HUES64 (cell line): ENCODE measurements at regions not wholly inside any gene's neighbourhood (a gene's known extent, or its start where the extent isn't known, plus 50 kb on each side); places are given as distances from the start of the nearest gene placed in this dataset.

Experiments used
- H3K27ac ChIP-seq: 2 replicates; pipeline ENCODE4 v1.7.0; 2013; ENCODE audit warnings: low read depth, low read length, inconsistent platforms
- H3K27me3 ChIP-seq: 2 replicates; pipeline ENCODE4 v1.6.1; 2013; ENCODE audit warnings: mild to moderate bottlenecking, low read length; ENCODE audit not compliant: insufficient read depth
- H3K36me3 ChIP-seq: 2 replicates; pipeline ENCODE4 v1.6.1; 2013; ENCODE audit warnings: mild to moderate bottlenecking, low read length; ENCODE audit not compliant: insufficient read depth
- H3K4me1 ChIP-seq: 2 replicates; pipeline ENCODE4 v1.6.1; 2013; ENCODE audit warnings: mild to moderate bottlenecking, low read length, moderate library complexity; ENCODE audit not compliant: insufficient read depth
- H3K4me3 ChIP-seq: 2 replicates; pipeline ENCODE4 v1.5.1; 2013; ENCODE audit warnings: mild to moderate bottlenecking, low read length, moderate library complexity
- H3K9ac ChIP-seq: 2 replicates; pipeline ENCODE4 v1.6.1; 2013; ENCODE audit warnings: mild to moderate bottlenecking, low read depth, low read length
- H3K9me3 ChIP-seq: 2 replicates; pipeline ENCODE4 v1.6.1; 2013; ENCODE audit warnings: low read depth, low read length; ENCODE audit not compliant: insufficient read depth
- WGBS: fragments of 150-250, 120-280 bp; methylation state at CpG from one replicate; pipeline ENCODE4 v1.1.7; 2013; ENCODE audit warnings: missing lambda C conversion rate; 5-methylcytosine and 5-hydroxymethylcytosine counted together

DNA sequence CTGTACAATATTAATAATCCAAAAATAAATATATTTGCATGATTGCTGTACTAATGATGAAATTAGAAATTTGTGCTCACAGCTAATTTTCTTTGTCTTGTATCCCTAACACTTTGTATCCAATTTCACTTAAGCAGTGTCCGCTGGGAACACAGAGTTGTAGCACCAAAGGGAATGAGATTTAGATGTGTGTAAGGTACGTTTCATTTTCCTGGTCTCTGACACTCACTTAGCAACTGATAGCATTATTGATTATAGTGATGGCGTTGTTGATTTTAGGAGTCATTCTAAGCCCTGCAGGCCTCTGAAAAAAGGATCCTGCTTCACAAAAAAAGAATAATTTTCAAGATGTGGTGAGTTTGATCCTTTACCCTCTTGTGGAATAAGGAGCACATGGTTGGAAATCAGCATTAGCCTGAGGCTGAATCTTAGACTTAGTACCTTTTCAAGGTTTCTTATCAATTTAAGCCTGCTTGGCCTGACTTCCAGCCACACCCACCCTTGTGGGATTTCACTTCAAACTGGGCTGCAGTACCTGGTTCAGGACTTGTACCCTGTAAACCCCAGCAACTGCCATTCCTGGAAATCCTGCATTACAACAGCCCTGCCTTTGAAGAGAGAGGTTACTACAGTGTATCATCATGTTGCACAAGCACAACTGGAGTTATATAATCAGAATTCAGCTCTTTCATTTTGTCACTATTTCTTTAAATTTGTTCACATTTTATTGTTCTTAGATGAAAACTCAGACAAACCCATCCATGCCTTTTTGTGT lies 116.2 kb downstream of the RND3 start:
- Histone ChIP-seq H3K36me3 (no peaks in the 10 kb centered on the region), H3K4me1 (peaks cover 4% of the 10 kb centered on the region), H3K4me3 (no peak overlapping the region), H3K27me3 (no peaks in the 10 kb centered on the region), H3K27ac (no peak overlapping the region), H3K9ac (no peak overlapping the region), H3K9me3 (peaks cover 8% of the 10 kb centered on the region; the same call in 1 of the 2 replicates)
- WGBS = 100% methylated on average over 2 of the region's 3 CpGs

DNA sequence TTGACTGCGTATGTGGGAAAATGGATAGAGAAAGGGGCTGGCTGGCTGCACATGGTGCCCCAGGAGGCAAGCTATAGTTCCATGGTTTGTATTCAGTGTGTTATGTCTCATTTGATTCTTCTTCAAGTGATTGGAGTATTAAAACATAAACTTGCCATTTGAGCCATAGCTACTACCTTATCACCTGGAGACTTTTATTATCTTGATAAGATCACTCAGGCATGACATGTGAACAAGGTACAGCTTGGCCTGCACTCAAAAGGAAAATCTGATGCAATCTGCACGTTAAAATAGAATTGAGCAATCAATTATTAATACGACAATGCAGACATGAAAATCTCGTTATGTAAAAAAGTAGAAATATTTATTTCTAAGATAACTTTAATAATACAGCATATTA lies 116.9 kb downstream of the RND3 start:
- Histone ChIP-seq H3K9ac (no peak overlapping the region), H3K27ac (no peak overlapping the region), H3K4me1 (no peaks in the 10 kb centered on the region), H3K9me3 (peaks cover 8% of the 10 kb centered on the region; the same call in 1 of the 2 replicates), H3K27me3 (no peaks in the 10 kb centered on the region), H3K36me3 (no peaks in the 10 kb centered on the region), H3K4me3 (no peak overlapping the region)
- WGBS = 96% methylated on average over 3 of the region's 4 CpGs

DNA sequence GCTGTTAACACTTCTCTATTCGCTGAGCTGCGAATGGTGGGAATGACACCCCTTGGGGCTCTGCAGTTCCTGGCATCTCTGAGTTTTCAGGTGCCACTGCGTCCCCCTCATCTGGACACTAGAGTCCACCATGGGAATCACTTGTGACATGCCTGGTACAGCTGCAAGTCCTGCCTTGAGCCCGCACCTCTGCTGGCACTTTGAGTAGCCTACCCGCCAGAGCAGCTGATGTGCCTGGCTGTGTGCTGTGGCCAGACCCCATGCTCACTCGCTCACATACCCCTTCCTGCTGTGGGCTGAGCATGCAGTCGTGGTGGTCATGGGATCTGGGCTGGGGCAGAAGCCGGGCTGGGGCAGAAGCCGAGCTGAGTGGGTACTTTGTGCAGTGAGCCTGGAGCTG lies 117.6 kb downstream of the RND3 start:
- H3K27ac ChIP-seq = no peak overlapping the region
- 95% methylated on average over 9 of the region's 9 CpGs for WGBS

DNA sequence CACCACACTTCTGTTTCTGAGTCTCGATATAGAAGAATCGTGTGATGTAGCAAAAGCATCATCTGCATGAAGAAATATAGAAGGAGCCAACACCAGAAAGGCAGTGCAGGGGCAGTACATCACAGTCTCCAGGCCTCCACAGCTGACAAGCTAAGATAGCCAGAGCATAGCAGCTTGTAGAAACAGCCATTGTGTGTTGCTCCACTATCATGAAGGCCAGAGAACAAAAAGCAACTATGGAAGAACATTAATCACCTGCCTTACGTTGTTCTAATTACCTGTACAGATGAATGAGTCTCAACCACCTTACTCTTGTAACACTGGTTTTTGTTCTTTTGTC lies 129.0 kb downstream of the RND3 start:
- Histone ChIP-seq H3K4me3 (no peak overlapping the region), H3K27ac (no peak overlapping the region), H3K9me3 (no peaks in the 10 kb centered on the region), H3K4me1 (peaks cover 5% of the 10 kb centered on the region; the same call in 1 of the 2 replicates), H3K9ac (no peak overlapping the region), H3K36me3 (no peaks in the 10 kb centered on the region), H3K27me3 (no peaks in the 10 kb centered on the region)
- 98% methylated on average over 3 of the region's 3 CpGs for WGBS

More for the DNA sequence above, 117.6 kb downstream of the RND3 start:
- no peak overlapping the region for H3K9ac ChIP-seq
- H3K9me3 ChIP-seq = peaks cover 8% of the 10 kb centered on the region; the same call in 1 of the 2 replicates
- H3K4me1 ChIP-seq = no peaks in the 10 kb centered on the region
- H3K36me3 ChIP-seq = no peaks in the 10 kb centered on the region
- no peak overlapping the region for H3K4me3 ChIP-seq
- no peaks in the 10 kb centered on the region for H3K27me3 ChIP-seq

DNA sequence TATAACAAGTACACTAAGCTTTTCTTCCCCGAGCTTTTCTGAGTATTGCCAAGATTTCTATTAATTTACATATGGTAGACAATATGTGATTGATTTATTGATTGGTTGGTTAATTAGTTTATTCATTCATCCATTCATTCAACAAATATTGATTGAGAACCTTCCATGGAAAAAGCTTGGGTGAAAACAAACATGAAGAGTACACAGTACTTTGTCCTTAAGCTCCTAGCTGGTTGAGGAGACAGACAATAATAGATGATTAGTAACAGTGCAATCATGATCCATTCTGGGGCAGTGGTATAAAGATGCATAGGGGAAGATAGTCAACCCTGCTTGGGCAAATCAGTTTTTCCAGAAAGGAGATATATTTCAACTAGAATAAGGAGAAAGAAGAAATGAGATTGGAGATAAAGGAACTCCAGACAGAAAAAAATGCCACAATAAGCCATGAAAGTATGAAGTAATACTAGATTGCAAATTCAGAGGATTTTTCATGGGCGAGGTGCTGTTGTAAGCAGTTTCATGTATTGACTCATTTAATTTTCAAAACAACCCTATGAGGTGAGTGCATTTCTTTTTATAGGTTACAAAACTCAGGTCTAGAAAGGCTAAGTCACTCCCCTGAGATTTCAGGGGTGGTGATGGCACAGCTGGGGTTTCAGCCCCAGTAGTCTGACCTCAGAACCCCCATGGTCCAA lies 129.5 kb downstream of the RND3 start:
- H3K4me1 ChIP-seq = peaks cover 5% of the 10 kb centered on the region; the same call in 1 of the 2 replicates
- no peaks in the 10 kb centered on the region for H3K27me3 ChIP-seq
- H3K36me3 ChIP-seq = no peaks in the 10 kb centered on the region
- no CpG with 5 or more reads among the region's 2 CpGs for WGBS
- H3K4me3 ChIP-seq = no peak overlapping the region
- no peak overlapping the region for H3K9ac ChIP-seq
- H3K9me3 ChIP-seq = no peaks in the 10 kb centered on the region
- H3K27ac ChIP-seq = no peak overlapping the region

DNA sequence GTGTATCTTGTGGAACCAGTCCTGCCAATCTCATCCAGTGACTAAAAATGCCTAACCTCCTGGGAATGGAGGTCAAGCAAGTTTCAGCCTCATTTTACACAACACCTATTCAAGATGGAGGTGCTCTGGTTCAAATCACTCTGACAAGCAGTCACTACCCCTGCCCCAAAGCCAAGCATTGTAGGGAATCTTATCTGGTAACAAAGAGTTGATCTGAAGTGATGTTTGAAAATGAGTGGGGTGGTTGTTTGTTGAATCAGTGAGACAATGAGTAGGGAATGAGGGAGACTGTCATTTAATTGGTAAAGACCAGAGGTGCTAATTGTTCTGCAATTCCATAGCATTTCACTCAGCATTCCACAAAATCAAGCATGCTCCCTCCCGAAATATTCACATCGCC lies 132.0 kb downstream of the RND3 start:
- no peaks in the 10 kb centered on the region for H3K9me3 ChIP-seq
- WGBS = 74% methylated on average over 2 of the region's 2 CpGs
- no peaks in the 10 kb centered on the region for H3K27me3 ChIP-seq
- H3K9ac ChIP-seq = no peak overlapping the region
- H3K4me1 ChIP-seq = peaks cover 5% of the 10 kb centered on the region; the same call in 1 of the 2 replicates
- H3K4me3 ChIP-seq = no peak overlapping the region
- H3K27ac ChIP-seq = no peak overlapping the region
- no peaks in the 10 kb centered on the region for H3K36me3 ChIP-seq

DNA sequence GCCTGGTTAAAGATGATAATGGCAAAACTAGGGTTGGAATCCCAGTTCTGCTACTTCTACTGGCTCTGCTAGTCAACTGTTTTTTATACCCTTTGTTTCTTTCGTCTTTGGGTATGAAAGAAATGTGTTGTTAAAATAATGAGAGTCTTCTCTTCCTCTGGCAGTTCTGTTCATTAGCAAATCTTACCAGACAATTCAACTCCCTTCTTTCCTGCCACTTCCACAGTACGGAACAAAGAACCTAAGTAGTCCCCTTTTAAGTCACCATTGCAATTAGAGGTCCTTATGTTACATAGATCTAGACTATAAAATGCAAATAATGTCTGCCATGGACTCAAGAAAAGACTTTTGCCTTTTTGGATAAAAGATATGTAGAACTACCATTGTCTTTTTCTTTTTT lies 134.1 kb downstream of the RND3 start:
- Histone ChIP-seq H3K4me3 (no peak overlapping the region), H3K9me3 (no peaks in the 10 kb centered on the region), H3K27ac (no peak overlapping the region), H3K4me1 (peaks cover 5% of the 10 kb centered on the region; the same call in 1 of the 2 replicates), H3K36me3 (no peaks in the 10 kb centered on the region), H3K27me3 (no peaks in the 10 kb centered on the region), H3K9ac (no peak overlapping the region)
- WGBS = 72% methylated on average over 2 of the region's 2 CpGs

DNA sequence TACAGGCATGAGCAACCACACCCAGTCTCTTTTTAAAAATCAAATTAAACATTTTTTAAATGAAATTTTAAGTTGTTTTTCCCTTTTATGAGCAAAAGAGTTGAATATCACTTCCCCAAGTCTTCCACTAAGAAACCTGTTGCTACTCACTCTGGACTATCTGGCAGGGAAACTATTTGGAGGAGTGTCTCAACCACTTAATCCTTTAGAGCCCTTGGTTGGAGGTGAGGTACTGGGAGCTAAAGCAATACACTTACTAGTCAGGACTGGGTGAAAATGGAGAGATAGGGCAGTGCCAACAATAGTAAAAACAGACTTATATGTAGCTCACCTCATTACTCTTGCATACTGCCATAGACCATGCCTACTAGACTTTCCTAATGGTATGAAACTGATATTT lies 135.5 kb downstream of the RND3 start:
- no peak overlapping the region for H3K27ac ChIP-seq
- no peaks in the 10 kb centered on the region for H3K9me3 ChIP-seq

DNA sequence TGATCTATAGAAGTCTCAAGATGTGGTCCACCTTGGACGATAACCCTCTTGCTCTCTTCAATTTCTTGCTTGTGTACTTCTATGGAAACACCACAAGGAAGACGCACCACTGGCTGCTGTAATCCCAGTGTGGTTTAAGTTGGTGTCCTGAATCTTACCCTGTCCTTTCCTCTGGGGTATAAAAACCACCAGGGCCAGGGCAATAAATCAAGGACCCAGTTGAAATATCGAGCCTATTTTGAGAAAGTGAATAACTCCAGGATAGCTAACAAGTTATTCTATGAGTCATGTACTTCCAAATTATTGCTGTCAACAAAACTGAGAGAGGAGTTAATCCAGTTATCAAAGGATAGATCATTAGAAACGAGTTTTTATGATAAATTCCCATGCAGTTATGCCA lies 137.0 kb downstream of the RND3 start:
- H3K36me3 ChIP-seq = no peaks in the 10 kb centered on the region
- H3K9ac ChIP-seq = no peak overlapping the region
- H3K4me1 ChIP-seq = peaks cover 3% of the 10 kb centered on the region; the same call in 1 of the 2 replicates
- H3K4me3 ChIP-seq = no peak overlapping the region
- H3K27me3 ChIP-seq = no peaks in the 10 kb centered on the region
- no peaks in the 10 kb centered on the region for H3K9me3 ChIP-seq
- H3K27ac ChIP-seq = no peak overlapping the region
- WGBS = 96% methylated on average over 3 of the region's 4 CpGs

More for the DNA sequence above, 135.5 kb downstream of the RND3 start:
- Histone ChIP-seq H3K36me3 (no peaks in the 10 kb centered on the region), H3K9ac (no peak overlapping the region), H3K4me3 (no peak overlapping the region), H3K4me1 (peaks cover 5% of the 10 kb centered on the region; the same call in 1 of the 2 replicates), H3K27me3 (no peaks in the 10 kb centered on the region)

DNA sequence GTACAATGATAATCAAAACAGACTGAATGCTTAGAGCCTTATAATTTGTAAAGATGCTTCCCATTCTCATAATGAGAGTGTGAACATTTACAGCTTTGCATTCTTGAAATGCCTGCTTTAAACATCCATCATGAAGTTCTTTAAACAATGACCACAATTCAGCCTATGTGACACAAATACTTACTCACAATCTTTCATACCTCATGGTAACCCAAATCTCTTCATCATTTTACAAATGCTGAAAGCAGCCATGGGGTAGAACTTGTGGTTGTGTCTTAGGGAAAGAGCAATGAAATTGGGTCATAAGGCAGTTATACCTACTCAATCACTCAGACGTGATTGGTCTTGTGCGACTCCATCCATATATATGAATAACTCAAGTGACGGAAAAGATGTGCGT lies 140.7 kb downstream of the RND3 start:
- Histone ChIP-seq H3K4me1 (no peaks in the 10 kb centered on the region), H3K36me3 (no peaks in the 10 kb centered on the region), H3K4me3 (no peak overlapping the region), H3K27me3 (no peaks in the 10 kb centered on the region), H3K9me3 (no peaks in the 10 kb centered on the region), H3K27ac (no peak overlapping the region), H3K9ac (no peak overlapping the region)
- no CpG with 5 or more reads among the region's 4 CpGs for WGBS

DNA sequence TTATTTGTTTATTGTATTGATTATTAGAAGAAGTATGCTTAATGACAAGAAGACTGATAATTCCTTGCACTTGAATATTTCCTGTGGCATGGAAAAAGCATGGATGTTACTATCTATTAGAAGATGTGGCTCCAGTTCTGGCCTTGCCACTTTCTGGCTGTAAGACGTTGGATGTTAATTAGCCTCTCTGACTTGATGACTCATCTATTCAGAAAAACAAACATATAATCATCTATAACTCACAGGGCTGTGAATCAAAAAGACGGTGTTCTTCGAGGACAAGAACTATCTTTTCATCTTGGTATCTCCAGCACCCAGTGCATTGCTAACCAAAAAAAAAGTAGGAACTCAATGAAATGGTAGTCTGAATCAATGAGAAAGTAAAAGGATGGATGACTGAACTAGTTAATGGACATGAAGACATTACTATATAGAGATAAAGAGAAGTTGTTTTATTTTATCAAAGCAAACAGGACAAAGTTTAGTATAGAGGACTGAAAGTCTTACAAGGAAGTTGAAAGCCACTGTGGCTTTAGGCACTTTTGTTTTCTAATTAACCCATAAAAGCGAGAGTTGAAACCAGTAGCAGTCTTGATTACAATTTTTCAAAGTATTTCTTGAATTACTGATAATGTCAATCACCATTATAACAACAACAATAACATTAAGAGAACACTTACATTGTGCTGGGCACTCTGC lies 145.3 kb downstream of the RND3 start:
- H3K4me3 ChIP-seq = no peak overlapping the region
- WGBS = 96% methylated on average over 4 of the region's 4 CpGs
- H3K4me1 ChIP-seq = peaks cover 7% of the 10 kb centered on the region
- no peaks in the 10 kb centered on the region for H3K27me3 ChIP-seq
- H3K27ac ChIP-seq = no peak overlapping the region
- H3K9me3 ChIP-seq = no peaks in the 10 kb centered on the region
- no peaks in the 10 kb centered on the region for H3K36me3 ChIP-seq
- H3K9ac ChIP-seq = no peak overlapping the region
